HepG2 (cell line): ENCODE measurements at regions not wholly inside any gene's neighbourhood (a gene's known extent, or its start where the extent isn't known, plus 50 kb on each side); places are given as distances from the start of the nearest gene placed in this dataset.

Experiments
- CBX5 ChIP-seq: sonication (generic); formaldehyde crosslinking; IDR thresholded peaks from 2 replicates; pipeline ENCODE4 v1.4.0; 2020; ENCODE audit warnings: missing genetic modification reagents, borderline replicate concordance
- CHD2 ChIP-seq: IDR thresholded peaks from 2 replicates; pipeline ENCODE4 v1.6.1; 2011; ENCODE audit warnings: low read depth, low read length, improper control_type of control experiment
- EHMT2 ChIP-seq: fragments of 200-600 bp; sonication (generic); IDR thresholded peaks from 2 replicates; pipeline ENCODE4 v1.7.0; 2017; ENCODE audit warnings: antibody characterized with exemption, low read depth, low read length, borderline replicate concordance
- FOXM1 ChIP-seq: sonication (generic); formaldehyde crosslinking; IDR thresholded peaks from 2 replicates; pipeline ENCODE4 v1.5.0; 2020; ENCODE audit warnings: missing genetic modification reagents
- GMEB1 ChIP-seq: sonication (generic); formaldehyde crosslinking; IDR thresholded peaks from 2 replicates; pipeline ENCODE4 v1.5.1; 2020; ENCODE audit warnings: missing genetic modification reagents, mild to moderate bottlenecking, borderline replicate concordance
- GPN1 ChIP-seq: sonication (generic); formaldehyde crosslinking; IDR thresholded peaks from 2 replicates; pipeline ENCODE4 v1.5.1; 2020; ENCODE audit warnings: missing genetic modification reagents, borderline replicate concordance
- IKZF4 ChIP-seq: sonication (generic); formaldehyde crosslinking; IDR thresholded peaks from 2 replicates; pipeline ENCODE4 v1.5.1; 2020; ENCODE audit warnings: borderline replicate concordance, mild to moderate bottlenecking, low read depth, missing genetic modification reagents; ENCODE audit errors: not compliant biosample characterization
- MIER3 ChIP-seq: IDR thresholded peaks from 2 replicates; pipeline ENCODE4 v1.6.1; 2016; ENCODE audit warnings: missing compliant biosample characterization, borderline replicate concordance
- NFYB ChIP-seq: sonication (generic); formaldehyde crosslinking; IDR thresholded peaks from 2 replicates; pipeline ENCODE4 v1.4.0; 2020; ENCODE audit warnings: missing genetic modification reagents
- PLSCR1 ChIP-seq: sonication (generic); formaldehyde crosslinking; IDR thresholded peaks from 2 replicates; pipeline ENCODE4 v1.5.0; 2020; ENCODE audit warnings: missing genetic modification reagents, mild to moderate bottlenecking, borderline replicate concordance
- RELA ChIP-seq: sonication (generic); formaldehyde crosslinking; IDR thresholded peaks from 2 replicates; pipeline ENCODE4 v1.4.0; 2020; ENCODE audit warnings: missing genetic modification reagents
- SMAD9 ChIP-seq: sonication (generic); formaldehyde crosslinking; IDR thresholded peaks from 2 replicates; pipeline ENCODE4 v1.5.1; 2020; ENCODE audit warnings: mild to moderate bottlenecking, missing genetic modification reagents
- THAP8 ChIP-seq: sonication (generic); formaldehyde crosslinking; IDR thresholded peaks from 2 replicates; pipeline ENCODE4 v1.5.1; 2020; ENCODE audit warnings: missing genetic modification reagents, mild to moderate bottlenecking, borderline replicate concordance
- XRCC5 ChIP-seq: fragments of 200-400 bp; formaldehyde crosslinking; optimal IDR thresholded peaks from 2 replicates; pipeline ENCODE3; 2017; ENCODE audit warnings: mild to moderate bottlenecking, low read length
- ZFP36L1 ChIP-seq: sonication (generic); formaldehyde crosslinking; IDR thresholded peaks from 2 replicates; pipeline ENCODE4 v1.8.0; 2022; ENCODE audit warnings: mild to moderate bottlenecking, missing genetic modification reagents, moderate library complexity
- ZFP90 ChIP-seq: sonication (generic); formaldehyde crosslinking; IDR thresholded peaks from 2 replicates; pipeline ENCODE4 v1.8.0; 2022; ENCODE audit warnings: missing genetic modification reagents, mild to moderate bottlenecking, inconsistent platforms, borderline replicate concordance
- ZHX1 ChIP-seq: sonication (generic); formaldehyde crosslinking; IDR thresholded peaks from 2 replicates; pipeline ENCODE4 v1.8.1; 2022; ENCODE audit warnings: low read depth, mild to moderate bottlenecking, missing genetic modification reagents
- ZNF232 ChIP-seq: sonication (generic); formaldehyde crosslinking; IDR thresholded peaks from 2 replicates; pipeline ENCODE4 v1.4.0; 2020; ENCODE audit warnings: missing genetic modification reagents, borderline replicate concordance
- ZNF260 ChIP-seq: sonication (generic); formaldehyde crosslinking; IDR thresholded peaks from 2 replicates; pipeline ENCODE4 v1.4.0; 2020; ENCODE audit warnings: missing genetic modification reagents, low read depth, mild to moderate bottlenecking, borderline replicate concordance
- ZNF34 ChIP-seq: sonication (generic); formaldehyde crosslinking; IDR thresholded peaks from 2 replicates; pipeline ENCODE4 v1.4.0; 2020; ENCODE audit warnings: mild to moderate bottlenecking, missing genetic modification reagents, borderline replicate concordance
- ZNF737 ChIP-seq: sonication (generic); formaldehyde crosslinking; IDR thresholded peaks from 2 replicates; pipeline ENCODE4 v1.5.0; 2020; ENCODE audit warnings: missing genetic modification reagents, mild to moderate bottlenecking, borderline replicate concordance
- ZNF816 ChIP-seq: sonication (generic); formaldehyde crosslinking; IDR thresholded peaks from 2 replicates; pipeline ENCODE4 v1.8.0; 2022; ENCODE audit warnings: missing genetic modification reagents, mild to moderate bottlenecking, borderline replicate concordance
- ZSCAN31 ChIP-seq: sonication (generic); formaldehyde crosslinking; IDR thresholded peaks from 2 replicates; pipeline ENCODE4 v1.5.0; 2020; ENCODE audit warnings: low read depth, mild to moderate bottlenecking, missing genetic modification reagents
- TF ChIP-seq, protein P1 (sequence below): sonication (generic); formaldehyde crosslinking; IDR thresholded peaks from 2 replicates; pipeline ENCODE4 v1.5.1; 2020; ENCODE audit warnings: missing genetic modification reagents, mild to moderate bottlenecking, borderline replicate concordance

- TF ChIP-seq ZHX1 (CRISPR knock-in tag) (no peak), GPN1 (CRISPR knock-in tag) (no peak), EHMT2 (no peak), ZNF260 (CRISPR knock-in tag) (no peak), MIER3 (no peak), ZFP36L1 (CRISPR knock-in tag) (no peak), NFYB (CRISPR knock-in tag) (no peak), ZNF816 (CRISPR knock-in tag) (no peak), THAP8 (no peak), XRCC5 (no peak), RELA (CRISPR knock-in tag) (no peak), ZNF737 (CRISPR knock-in tag) (no peak), SMAD9 (CRISPR knock-in tag) (no peak), ZNF34 (CRISPR knock-in tag) (no peak), CHD2 (no peak), CBX5 (CRISPR knock-in tag) (no peak), ZFP90 (CRISPR knock-in tag) (no peak), FOXM1 (no peak), PLSCR1 (no peak), ZNF232 (CRISPR knock-in tag) (no peak), GMEB1 (CRISPR knock-in tag) (no peak), ZSCAN31 (CRISPR knock-in tag) (no peak), IKZF4 (no peak)
- TF ChIP-seq, protein P1, sequence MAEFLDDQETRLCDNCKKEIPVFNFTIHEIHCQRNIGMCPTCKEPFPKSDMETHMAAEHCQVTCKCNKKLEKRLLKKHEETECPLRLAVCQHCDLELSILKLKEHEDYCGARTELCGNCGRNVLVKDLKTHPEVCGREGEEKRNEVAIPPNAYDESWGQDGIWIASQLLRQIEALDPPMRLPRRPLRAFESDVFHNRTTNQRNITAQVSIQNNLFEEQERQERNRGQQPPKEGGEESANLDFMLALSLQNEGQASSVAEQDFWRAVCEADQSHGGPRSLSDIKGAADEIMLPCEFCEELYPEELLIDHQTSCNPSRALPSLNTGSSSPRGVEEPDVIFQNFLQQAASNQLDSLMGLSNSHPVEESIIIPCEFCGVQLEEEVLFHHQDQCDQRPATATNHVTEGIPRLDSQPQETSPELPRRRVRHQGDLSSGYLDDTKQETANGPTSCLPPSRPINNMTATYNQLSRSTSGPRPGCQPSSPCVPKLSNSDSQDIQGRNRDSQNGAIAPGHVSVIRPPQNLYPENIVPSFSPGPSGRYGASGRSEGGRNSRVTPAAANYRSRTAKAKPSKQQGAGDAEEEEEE (CRISPR knock-in tag), result no peak
These were observed 1106.2 kb upstream of the GJE1 start (continued) for GRCh38 chr6:141026504-141026903.
